HG02938 (cell line): ENCODE measurements at regions not wholly inside any gene's neighbourhood (a gene's known extent, or its start where the extent isn't known, plus 50 kb on each side); places are given as distances from the start of the nearest gene placed in this dataset.
"Not testable (repeated sequence)": the region's sequence is repeated elsewhere in the genome, so short reads cannot be mapped to it uniquely, and the experiment has no call there.

Experiments
- ATAC-seq: cut with Tn5 transposase; IDR thresholded peaks from one replicate; pipeline ENCODE4 v1.9.1; 2021; ENCODE audit warnings: mild to moderate bottlenecking, moderate library complexity; ENCODE audit not compliant: unreplicated experiment

GRCh38 chr13:71382285-71382684, 484.7 kb downstream of the DACH1 start:
- no peak for ATAC-seq

GRCh38 chr13:71380191-71380590, 486.8 kb downstream of the DACH1 start:
- no peak for ATAC-seq

- ATAC-seq, result no peak
Observed at GRCh38 chr13:71378961-71379905, 487.8 kb downstream of the DACH1 start.

GRCh38 chr13:71374471-71375049, 492.4 kb downstream of the DACH1 start:
- ATAC-seq, result no peak

GRCh38 chr13:71368336-71368735, 498.7 kb downstream of the DACH1 start:
- no peak for ATAC-seq

- ATAC-seq, result no peak
Observed at GRCh38 chr13:71360041-71360440, 507.0 kb downstream of the DACH1 start.

GRCh38 chr13:71359641-71360040, 507.4 kb downstream of the DACH1 start:
- ATAC-seq, result no peak

- ATAC-seq, result no peak
Observed at GRCh38 chr13:71358218-71358617, 508.8 kb downstream of the DACH1 start.

- ATAC-seq, result no peak
Observed at GRCh38 chr13:71355010-71355409, 512.0 kb downstream of the DACH1 start.

- no peak for ATAC-seq
Observed at GRCh38 chr13:71350886-71351285, 516.1 kb downstream of the DACH1 start.

- not testable (repeated sequence) for ATAC-seq
Observed at GRCh38 chr13:71345856-71346255, 521.1 kb downstream of the DACH1 start.

- ATAC-seq, result no peak
Observed at GRCh38 chr13:71339736-71340135, 527.3 kb downstream of the DACH1 start.

- no peak for ATAC-seq
Observed at GRCh38 chr13:71339005-71339404, 528.0 kb downstream of the DACH1 start.

GRCh38 chr13:71338070-71338469, 528.9 kb downstream of the DACH1 start:
- no peak for ATAC-seq

GRCh38 chr13:71327266-71327665, 539.7 kb downstream of the DACH1 start:
- no peak for ATAC-seq

GRCh38 chr13:71325556-71325955, 541.4 kb downstream of the DACH1 start:
- ATAC-seq, result no peak

GRCh38 chr13:71323266-71323665, 543.7 kb downstream of the DACH1 start:
- ATAC-seq, result no peak

GRCh38 chr13:71320452-71320851, 546.6 kb downstream of the DACH1 start:
- peak; percentile 55 for ATAC-seq

GRCh38 chr13:71316792-71317363, 550.1 kb downstream of the DACH1 start:
- ATAC-seq, result no peak

GRCh38 chr13:71312923-71313322, 554.1 kb downstream of the DACH1 start:
- ATAC-seq, result no peak

GRCh38 chr13:71309905-71310304, 557.1 kb downstream of the DACH1 start:
- no peak for ATAC-seq

- no peak for ATAC-seq
Observed at GRCh38 chr13:71306821-71307220, 560.2 kb downstream of the DACH1 start.
